Fibroblast of lung (primary cell): ENCODE measurements at regions not wholly inside any gene's neighbourhood (a gene's known extent, or its start where the extent isn't known, plus 50 kb on each side); places are given as distances from the start of the nearest gene placed in this dataset.

ENCODE experiments used
- CTCF ChIP-seq, 2 donors: IDR thresholded peaks in 1 of 2; conservative IDR thresholded peaks in 1 of 2; 1 replicate in 1 of 2; 2 replicates in 1 of 2; pipeline ENCODE4 v1.5.1; 2011 to 2012; ENCODE audit warnings: low read length in 2 of 2, control low read depth in 1 of 2, inconsistent platforms in 1 of 2, low read depth in 1 of 2, mild to moderate bottlenecking in 1 of 2
- EZH2 ChIP-seq: IDR thresholded peaks from 2 replicates; pipeline ENCODE4 v1.5.1; 2012; ENCODE audit warnings: low read length, control low read depth, mild to moderate bottlenecking; ENCODE audit errors: missing control alignments

- TF ChIP-seq EZH2 (no peak), CTCF (conservative IDR thresholded peaks at IDR 0.05 in 1 of 2, IDR thresholded peaks at IDR 0.05 in 1 of 2; ENCODE audit: low read depth in 1 of 2, low read length in 2 of 2) (no peak)
Observed at GRCh38 chr1:48103495-48103894, 106.3 kb upstream of the TRABD2B start.
